HG03025 (cell line): ENCODE measurements at regions not wholly inside any gene's neighbourhood (a gene's known extent, or its start where the extent isn't known, plus 50 kb on each side); places are given as distances from the start of the nearest gene placed in this dataset.
"Not testable (repeated sequence)": the region's sequence is repeated elsewhere in the genome, so short reads cannot be mapped to it uniquely, and the experiment has no call there.

Experiments used
- ATAC-seq: cut with Tn5 transposase; IDR thresholded peaks from one replicate; pipeline ENCODE4 v1.9.1; 2021; ENCODE audit warnings: mild to moderate bottlenecking, moderate library complexity; ENCODE audit not compliant: unreplicated experiment, low FRiP score

DNA sequence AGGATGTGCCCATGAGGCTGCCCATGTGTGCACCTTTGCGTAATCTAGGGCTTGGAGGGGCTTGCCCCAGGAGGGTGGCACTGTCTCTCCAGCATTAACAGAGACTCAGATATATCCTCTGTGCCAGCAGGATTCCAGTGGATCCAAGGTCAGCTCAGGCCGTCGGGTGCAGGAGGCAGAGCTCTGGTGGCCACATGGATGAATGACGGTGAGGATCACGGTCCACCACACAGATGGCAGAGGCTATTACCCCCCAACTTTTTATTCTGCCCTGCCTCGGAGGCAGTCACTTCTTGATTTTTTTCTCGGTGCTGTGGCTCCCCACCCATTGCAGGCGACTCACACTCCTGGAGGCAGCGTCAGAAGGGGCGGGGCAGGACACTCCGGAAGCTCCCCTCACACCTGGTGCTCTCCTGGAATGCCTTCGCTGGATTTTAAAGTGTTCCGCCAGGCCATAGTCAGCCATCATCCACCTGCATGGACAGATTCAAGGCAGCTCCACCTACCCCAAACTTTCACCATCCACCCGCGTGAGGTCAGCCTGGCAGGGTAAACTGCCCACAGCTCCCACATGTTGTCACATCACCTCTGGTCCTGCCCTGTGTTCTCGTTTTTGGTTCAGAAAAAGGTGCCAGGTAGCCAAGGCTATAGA, 602.9 kb upstream of the RAB6C start:
- ATAC-seq: no peak

- ATAC-seq: no peak
These were observed 602.4 kb upstream of the RAB6C start for GRCh38 chr2:129377078-129377469.

GRCh38 chr2:129378186-129378585, 601.3 kb upstream of the RAB6C start:
- no peak for ATAC-seq

GRCh38 chr2:129379411-129379810, 600.1 kb upstream of the RAB6C start:
- ATAC-seq: peak; percentile 78

GRCh38 chr2:129381789-129382188, 597.7 kb upstream of the RAB6C start:
- no peak for ATAC-seq

- ATAC-seq: no peak
These were observed 590.6 kb upstream of the RAB6C start for GRCh38 chr2:129388870-129389269.

- no peak for ATAC-seq
These were observed 585.6 kb upstream of the RAB6C start for GRCh38 chr2:129393816-129394215.

- ATAC-seq: no peak
These were observed 582.4 kb upstream of the RAB6C start for GRCh38 chr2:129396980-129397599.

GRCh38 chr2:129400826-129401225, 578.6 kb upstream of the RAB6C start:
- no peak for ATAC-seq

DNA sequence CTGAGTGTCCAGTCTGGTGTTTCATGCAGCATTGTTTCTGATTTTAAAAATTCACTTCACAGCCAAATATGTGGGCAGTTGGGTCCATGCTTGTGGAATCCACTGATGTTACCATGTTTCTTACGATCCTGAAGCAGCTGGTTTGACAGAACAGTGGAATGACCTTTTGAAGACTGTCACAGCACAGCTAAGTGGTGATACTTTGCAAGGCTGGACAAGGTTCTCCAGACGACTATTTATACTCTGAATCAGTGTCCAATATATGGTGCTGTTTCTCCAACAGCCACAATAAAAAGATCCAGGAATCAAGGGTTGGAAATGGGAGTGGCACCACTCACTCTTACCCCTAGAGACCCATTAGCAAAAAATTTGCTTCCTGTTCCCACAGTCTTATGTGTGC, 577.4 kb upstream of the RAB6C start:
- ATAC-seq: no peak

DNA sequence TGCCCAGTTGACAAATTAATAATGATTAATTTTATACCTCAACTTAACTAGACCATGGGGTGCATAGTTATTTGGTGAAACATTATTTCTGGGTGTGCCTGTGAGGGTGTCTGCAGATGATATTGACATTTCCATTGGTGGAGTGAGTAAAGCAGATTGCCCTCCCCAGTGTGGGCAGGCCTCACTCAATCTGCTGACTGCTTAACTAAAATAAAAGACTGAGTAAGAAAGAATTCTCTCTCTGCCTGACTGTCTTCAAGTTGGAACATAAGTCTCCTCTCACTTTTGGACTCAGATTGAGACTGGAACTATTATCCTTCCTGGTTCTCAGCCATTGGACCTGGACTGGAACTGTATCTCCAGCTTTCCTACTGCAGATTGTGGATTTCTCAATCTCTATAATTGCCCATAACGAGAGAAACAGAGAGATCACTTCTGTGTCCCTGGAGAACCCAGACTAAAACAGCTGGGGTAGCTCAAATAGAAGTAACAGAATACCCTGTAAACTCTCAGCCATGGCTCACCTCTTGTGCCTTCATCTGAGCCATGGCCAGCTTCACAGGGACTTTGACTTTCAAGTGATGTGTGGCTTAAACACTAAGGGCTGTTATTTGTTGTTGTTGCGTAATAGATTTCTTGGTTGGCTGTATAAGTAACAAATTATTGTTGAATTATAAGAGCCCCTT, 575.3 kb upstream of the RAB6C start:
- ATAC-seq: no peak

DNA sequence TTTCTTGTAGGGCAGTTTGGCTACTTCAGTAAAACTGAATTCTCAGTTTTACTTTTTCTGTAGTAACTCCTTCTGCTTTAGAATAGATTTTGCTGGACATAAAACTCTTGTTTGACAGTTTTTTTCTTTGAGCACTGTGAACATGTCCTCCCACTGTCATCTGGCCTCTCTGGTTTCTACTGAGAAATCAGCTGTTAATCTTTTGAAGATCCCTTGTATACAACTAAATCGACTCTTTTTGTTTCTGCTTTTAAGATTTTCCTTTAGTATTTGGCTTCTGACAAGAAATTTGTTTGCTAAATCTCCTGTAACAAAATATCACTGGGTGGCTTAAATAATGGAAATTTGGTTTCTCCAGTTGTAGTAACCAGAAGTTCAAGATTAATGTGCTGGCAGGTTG, 570.9 kb upstream of the RAB6C start:
- ATAC-seq: no peak

- ATAC-seq: not testable (repeated sequence)
These were observed 562.4 kb upstream of the RAB6C start for GRCh38 chr2:129417041-129417440.

DNA sequence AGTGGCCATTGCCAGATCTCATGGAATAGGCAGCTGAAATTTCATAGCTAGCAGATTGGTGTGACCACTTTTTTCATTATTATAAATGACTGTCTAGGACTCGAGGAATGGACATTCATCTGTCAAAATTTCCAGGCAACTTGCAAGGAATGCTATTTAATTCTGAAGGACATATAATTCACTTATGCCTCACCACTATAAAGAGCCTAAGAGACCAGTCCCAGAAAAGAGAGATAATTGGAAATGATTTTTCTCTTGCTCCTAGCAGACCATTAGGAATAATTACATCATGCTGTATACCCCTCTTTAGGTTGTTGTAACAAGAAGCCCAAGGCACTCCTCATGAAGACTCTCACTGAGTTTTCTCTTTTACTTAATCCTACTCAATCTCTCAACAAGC, 557.4 kb upstream of the RAB6C start:
- no peak for ATAC-seq

GRCh38 chr2:129428086-129428660, 551.3 kb upstream of the RAB6C start:
- no peak for ATAC-seq

DNA sequence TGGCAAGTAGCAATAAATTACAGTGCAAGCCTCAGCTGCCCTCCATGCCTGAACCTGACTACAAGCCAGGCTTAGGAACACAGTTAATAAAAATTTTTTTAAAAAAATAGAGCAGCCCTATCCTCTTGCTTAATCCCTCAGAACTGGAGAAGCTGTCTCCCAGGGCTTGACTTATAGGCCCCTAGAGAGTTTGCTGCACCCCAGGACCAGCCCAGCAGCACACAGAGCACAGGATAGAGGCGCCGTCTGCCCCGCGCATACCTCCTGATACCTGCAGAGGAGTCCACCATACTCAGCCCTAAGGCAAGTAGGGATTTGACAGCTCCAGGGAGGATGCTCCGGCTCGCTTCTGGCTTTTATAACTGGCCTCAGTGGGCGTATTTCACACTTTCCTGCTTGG, 548.6 kb upstream of the RAB6C start:
- ATAC-seq: no peak

DNA sequence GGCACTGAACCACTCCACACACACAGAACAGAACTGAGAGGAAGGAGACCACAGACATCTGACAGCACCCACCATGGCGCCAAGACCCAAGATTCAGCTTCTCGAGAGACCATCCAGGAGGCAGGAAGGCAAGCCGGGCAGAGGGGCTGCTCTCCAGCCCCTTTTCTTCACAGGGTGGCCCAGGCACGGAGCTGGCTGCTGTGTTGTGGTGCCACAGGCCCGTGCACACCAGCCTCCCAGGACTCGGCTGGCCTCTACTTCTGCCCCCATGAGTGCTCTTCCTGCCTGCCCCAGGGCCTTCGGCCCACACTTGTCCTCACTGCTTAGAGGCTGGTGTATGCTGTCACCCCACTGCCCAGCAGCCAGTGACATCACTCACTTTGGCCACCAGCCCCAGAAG, 547.6 kb upstream of the RAB6C start:
- ATAC-seq: no peak

- no peak for ATAC-seq
These were observed 542.7 kb upstream of the RAB6C start for GRCh38 chr2:129436809-129437208.

GRCh38 chr2:129437725-129438124, 541.7 kb upstream of the RAB6C start:
- no peak for ATAC-seq

GRCh38 chr2:129438501-129439057, 540.9 kb upstream of the RAB6C start:
- ATAC-seq: no peak
